GM21529 (cell line): ENCODE measurements at regions not wholly inside any gene's neighbourhood (a gene's known extent, or its start where the extent isn't known, plus 50 kb on each side); places are given as distances from the start of the nearest gene placed in this dataset.
"Not testable (repeated sequence)": the region's sequence is repeated elsewhere in the genome, so short reads cannot be mapped to it uniquely, and the experiment has no call there.

Source experiments
- ATAC-seq: cut with Tn5 transposase; IDR thresholded peaks from one replicate; pipeline ENCODE4 v1.9.1; 2021; ENCODE audit not compliant: unreplicated experiment

DNA sequence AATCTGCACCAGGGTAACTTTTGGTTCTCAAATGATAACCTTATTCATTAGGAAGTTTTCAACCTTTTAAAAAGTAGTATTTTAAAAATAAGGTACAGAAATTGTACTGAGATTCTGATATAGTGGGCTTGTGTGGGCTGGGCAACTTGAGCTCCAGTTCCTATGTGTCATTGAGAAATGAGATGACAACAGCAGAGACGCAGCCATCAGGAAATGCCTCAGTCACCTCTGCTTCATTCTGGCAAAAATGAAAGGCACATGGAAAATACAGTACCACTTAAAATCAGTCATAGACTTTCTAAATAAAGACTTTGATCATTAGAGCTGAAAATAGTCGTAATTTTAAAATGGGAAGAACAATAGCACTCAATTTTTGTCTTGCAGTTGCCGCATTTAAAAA, 480.2 kb downstream of the PLK2 start:
- no peak for ATAC-seq

DNA sequence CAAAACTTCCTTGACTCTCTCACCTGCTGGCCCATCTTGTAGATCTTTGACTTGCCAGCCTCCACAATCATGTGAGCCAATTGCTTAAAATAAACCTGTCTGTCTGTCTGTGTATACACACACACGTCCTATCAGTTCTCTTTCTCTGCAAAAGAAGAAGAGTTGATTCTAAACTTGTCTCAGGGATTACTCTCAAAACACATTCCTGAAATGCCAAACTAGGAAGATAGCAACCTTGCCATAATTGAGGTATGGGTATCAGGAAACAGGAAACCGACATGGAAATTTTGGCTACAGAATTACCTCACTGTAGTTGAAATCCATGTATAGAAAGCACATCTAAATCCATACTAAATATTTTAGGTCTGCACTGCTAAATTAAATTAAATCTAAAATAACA, 483.4 kb downstream of the PLK2 start:
- no peak for ATAC-seq

GRCh38 chr5:57972099-57972498, 487.8 kb downstream of the PLK2 start:
- not testable (repeated sequence) for ATAC-seq

- no peak for ATAC-seq
These were observed 478.0 kb upstream of the ACTBL2 start for GRCh38 chr5:57960569-57960968.

GRCh38 chr5:57956636-57957035, 474.0 kb upstream of the ACTBL2 start:
- no peak for ATAC-seq

- ATAC-seq: no peak
These were observed 472.9 kb upstream of the ACTBL2 start for GRCh38 chr5:57955511-57955910.

GRCh38 chr5:57953792-57954191, 471.2 kb upstream of the ACTBL2 start:
- no peak for ATAC-seq

- no peak for ATAC-seq
These were observed 468.1 kb upstream of the ACTBL2 start for GRCh38 chr5:57950616-57951228.

- no peak for ATAC-seq
These were observed 465.5 kb upstream of the ACTBL2 start for GRCh38 chr5:57948091-57948490.

- ATAC-seq: no peak
These were observed 464.6 kb upstream of the ACTBL2 start for GRCh38 chr5:57947181-57947580.

DNA sequence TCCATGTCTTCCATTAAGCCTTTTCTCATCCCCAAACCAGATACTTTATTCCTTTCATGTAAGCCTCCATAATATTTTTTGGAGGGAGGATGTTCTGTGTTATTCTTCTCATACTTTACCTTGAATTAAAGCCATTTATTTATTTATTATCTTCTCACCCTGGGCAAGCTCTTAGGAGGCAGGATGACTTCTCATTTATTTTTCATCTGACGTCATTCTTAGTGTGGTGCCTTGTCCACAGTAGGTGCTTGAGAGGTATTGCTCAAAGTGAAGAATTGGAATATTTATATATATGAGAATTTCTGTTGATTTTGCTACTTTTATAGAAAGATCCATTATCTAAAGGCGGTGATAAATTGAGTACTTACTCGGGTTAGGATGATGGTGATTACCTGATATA, 458.3 kb upstream of the ACTBL2 start:
- no peak for ATAC-seq

- no peak for ATAC-seq
These were observed 457.6 kb upstream of the ACTBL2 start for GRCh38 chr5:57940236-57940635.

DNA sequence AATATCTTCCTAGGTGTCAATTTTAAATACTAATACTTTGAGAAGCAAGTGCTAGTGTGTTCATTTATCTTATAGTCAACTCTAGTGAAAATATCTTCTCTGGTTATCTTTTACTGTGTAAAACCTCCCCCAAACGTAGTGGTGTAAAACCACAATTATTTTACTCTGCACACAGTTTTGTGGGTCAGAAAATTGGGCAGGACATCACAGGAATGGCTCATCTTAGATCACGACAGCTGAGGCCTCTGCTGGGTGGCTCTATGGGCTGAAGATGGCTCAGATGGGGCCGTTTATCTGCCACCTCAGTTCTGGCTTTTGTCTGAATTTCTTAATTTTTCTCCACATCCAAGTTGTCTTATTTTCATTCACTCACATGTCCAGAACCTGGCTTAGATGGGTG, 457.2 kb upstream of the ACTBL2 start:
- ATAC-seq: no peak

DNA sequence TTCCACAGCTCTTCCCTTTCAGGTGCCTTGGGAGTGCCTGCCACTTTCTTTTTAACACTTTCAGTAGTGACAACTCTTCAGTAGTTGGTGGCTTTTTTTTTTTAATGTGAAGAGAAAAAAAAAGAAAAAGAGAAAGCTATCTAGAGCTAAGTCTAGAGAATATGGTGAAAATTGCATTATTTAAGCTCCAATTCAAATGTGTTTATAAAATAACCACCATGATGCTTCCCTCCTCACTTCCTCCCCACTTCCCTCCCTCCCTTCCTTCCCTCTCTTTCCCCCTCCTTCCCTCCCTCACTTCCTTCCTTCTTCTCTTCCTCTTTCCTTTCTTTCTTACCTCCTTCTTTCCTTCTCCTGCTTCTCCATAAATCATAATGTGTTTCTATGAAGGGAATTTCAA, 456.7 kb upstream of the ACTBL2 start:
- ATAC-seq: no peak

DNA sequence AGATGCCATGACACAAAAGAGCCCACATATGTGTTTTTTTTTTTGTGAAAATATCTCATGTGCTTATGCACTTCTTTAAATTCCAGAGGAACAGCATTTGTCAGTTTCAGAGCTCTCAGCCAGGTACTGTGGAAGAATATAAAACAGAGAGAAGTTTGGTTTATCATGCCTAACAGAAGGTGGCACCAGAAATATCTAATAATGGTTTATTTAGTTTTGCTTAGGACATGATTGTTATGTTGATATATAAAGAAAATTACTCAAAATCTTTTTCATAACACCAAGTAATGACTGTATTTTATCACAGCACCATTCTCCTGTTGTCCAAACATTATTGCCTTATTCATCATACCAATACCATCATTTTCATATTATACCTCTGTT, 455.6 kb upstream of the ACTBL2 start:
- ATAC-seq: no peak

DNA sequence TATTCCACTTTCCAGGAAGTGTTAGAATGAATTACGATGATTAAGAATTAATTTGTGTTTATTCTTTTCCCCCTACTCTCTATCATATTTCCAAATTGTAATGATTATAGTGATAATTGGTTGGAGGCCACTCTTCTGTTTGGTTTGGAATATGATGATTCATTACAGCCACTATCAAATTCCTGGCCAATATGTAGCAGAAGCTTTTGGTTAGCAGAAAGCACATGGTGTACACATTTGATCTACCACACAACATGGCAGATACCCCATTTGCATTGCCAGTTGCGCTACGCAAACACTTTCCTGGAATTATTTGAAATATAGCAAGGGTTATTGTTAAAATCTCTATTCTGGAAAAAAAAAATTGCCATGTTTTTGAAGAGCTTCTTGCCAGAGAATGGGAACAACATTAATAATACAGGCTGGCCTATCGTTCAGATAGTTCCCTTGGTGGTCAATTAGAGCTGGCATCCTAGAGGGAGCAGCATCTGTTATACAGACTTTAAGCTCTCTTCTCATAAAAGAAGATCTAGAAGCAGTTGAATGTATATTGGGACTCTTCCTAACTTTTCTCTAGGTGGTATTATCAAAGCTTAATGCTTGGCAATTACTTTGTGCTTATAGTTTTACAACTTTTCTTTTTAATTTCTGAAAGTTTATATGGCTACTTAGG, 455.0 kb upstream of the ACTBL2 start:
- ATAC-seq: no peak

- no peak for ATAC-seq
These were observed 454.4 kb upstream of the ACTBL2 start for GRCh38 chr5:57937025-57937424.

- ATAC-seq: no peak
These were observed 450.1 kb upstream of the ACTBL2 start for GRCh38 chr5:57932761-57933160.

GRCh38 chr5:57931807-57932206, 449.2 kb upstream of the ACTBL2 start:
- no peak for ATAC-seq

- no peak for ATAC-seq
These were observed 448.7 kb upstream of the ACTBL2 start for GRCh38 chr5:57931352-57931751.

GRCh38 chr5:57929271-57929670, 446.7 kb upstream of the ACTBL2 start:
- no peak for ATAC-seq

DNA sequence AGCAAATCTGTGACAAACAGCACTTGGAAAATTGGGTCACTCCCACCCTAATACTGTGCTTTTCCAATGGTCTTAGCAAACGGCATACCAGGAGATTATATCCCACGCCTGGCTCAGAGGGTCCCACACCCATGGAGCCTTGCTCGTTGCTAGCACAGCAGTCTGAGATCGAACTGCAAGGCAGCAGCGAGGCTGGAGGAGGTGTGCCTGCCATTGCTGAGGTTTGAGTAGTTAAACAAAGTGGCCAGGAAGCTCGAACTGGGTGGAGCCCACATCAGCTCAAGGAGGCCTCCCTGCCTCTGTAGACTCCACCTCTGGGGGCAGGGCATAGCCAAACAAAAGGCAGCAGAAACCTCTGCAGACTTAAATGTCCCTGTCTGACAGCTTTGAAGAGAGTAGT, 440.5 kb upstream of the ACTBL2 start:
- ATAC-seq: not testable (repeated sequence)

- no peak for ATAC-seq
These were observed 434.4 kb upstream of the ACTBL2 start for GRCh38 chr5:57917004-57917403.
